GM10248 (cell line): ENCODE measurements at regions not wholly inside any gene's neighbourhood (a gene's known extent, or its start where the extent isn't known, plus 50 kb on each side); places are given as distances from the start of the nearest gene placed in this dataset.

Source experiments
- CTCF ChIA-PET: fragments of 300-600 bp; sonication (Branson Sonifier 250); formaldehyde crosslinking; extraction: SDS; loops from one replicate; lab custom pipeline; 2021; ENCODE audit warnings: antibody characterized with exemption; lab: Yijun Ruan, JAX
- POLR2A ChIA-PET: fragments of 350-650 bp; sonication (Branson Sonifier 250); formaldehyde crosslinking; extraction: SDS; loops from one replicate; lab custom pipeline; 2020; ENCODE audit warnings: antibody characterized with exemption; lab: Yijun Ruan, JAX
- DNase-seq: peaks from one replicate; pipeline ENCODE4 v3.0.0; 2012; ENCODE audit errors: extremely low spot score
- TF ChIP-seq, protein P1 (sequence below): IDR thresholded peaks from 2 replicates; pipeline ENCODE4 v1.5.1; 2012; ENCODE audit warnings: mild to moderate bottlenecking, low read depth; ENCODE audit errors: extremely low read depth, missing control alignments, control extremely low read depth

DNA sequence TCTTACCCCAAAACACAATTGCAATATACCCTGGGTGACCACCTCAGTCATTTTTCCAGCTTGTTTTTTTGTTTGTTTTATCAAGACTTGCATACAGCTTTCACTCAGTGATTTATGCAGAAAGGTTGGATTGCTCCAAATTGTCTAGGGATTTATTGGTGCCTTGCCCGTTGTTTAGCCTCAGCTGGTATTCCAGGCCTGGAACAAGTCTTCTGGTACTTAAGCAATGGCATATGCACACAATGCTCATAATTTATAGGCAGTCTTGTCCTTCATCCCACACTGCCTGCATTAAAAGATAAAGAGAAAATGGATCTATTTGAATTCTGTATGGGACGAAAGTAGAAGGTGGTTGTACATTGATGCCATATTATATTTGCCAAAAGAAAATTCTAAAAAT lies 392.5 kb downstream of the ADAMTS20 start:
- no peak for DNase-seq
- TF ChIP-seq, protein P1, sequence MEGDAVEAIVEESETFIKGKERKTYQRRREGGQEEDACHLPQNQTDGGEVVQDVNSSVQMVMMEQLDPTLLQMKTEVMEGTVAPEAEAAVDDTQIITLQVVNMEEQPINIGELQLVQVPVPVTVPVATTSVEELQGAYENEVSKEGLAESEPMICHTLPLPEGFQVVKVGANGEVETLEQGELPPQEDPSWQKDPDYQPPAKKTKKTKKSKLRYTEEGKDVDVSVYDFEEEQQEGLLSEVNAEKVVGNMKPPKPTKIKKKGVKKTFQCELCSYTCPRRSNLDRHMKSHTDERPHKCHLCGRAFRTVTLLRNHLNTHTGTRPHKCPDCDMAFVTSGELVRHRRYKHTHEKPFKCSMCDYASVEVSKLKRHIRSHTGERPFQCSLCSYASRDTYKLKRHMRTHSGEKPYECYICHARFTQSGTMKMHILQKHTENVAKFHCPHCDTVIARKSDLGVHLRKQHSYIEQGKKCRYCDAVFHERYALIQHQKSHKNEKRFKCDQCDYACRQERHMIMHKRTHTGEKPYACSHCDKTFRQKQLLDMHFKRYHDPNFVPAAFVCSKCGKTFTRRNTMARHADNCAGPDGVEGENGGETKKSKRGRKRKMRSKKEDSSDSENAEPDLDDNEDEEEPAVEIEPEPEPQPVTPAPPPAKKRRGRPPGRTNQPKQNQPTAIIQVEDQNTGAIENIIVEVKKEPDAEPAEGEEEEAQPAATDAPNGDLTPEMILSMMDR, result no peak
- ChIA-PET CTCF (interaction anchor here (1.8 kb wide), 1 partner anchor 11 kb away, joined by 4 read pairs; no protein-coding TSS in a partner anchor), POLR2A (no interaction called here)

DNA sequence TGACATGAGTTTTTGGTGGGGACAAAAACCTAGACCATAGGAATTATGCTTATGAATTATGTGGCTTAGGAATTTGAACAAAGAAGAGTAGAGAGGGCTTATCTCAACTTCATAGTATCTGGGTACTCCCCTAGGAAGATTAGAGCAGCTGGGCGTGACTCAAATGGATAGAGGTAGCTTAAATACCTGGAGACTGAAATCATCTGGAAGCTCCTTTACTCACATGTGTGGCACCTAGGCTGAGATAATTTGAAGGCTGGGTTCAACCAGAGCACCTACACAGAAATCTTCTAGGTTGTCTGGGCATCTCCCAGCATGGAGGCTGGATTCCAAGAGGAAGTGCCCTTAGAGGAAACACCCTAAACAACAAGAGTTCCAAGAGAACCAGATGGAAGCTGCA lies 393.9 kb downstream of the ADAMTS20 start:
- TF ChIP-seq, protein P1, result no peak
- ChIA-PET CTCF (interaction anchor here (1.0 kb wide), 1 partner anchor 59 kb away, joined by 3 read pairs; no protein-coding TSS in a partner anchor), POLR2A (no interaction called here)
- no peak for DNase-seq

DNA sequence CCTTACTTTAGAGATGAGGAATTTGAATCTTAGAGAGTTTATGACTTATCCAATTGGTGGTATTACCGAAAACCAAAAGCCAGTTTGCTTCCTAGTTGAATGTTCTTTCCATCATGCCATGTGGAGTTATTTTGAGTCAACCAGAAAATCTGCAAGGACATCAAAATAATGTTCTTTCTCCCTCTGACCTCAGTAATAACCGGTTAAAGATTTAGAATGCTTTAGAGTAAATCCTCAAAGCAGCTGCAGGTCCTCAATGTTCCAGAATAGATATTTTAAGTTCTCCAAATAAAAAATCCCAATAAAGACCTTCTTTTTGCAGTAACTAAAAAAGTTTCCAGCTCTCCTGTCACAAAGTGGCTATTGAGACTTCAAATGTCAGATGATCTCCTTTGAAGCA lies 396.6 kb downstream of the ADAMTS20 start:
- ChIA-PET CTCF (no interaction called here), POLR2A (no interaction called here)
- no peak for DNase-seq
- TF ChIP-seq, protein P1, result no peak

DNA sequence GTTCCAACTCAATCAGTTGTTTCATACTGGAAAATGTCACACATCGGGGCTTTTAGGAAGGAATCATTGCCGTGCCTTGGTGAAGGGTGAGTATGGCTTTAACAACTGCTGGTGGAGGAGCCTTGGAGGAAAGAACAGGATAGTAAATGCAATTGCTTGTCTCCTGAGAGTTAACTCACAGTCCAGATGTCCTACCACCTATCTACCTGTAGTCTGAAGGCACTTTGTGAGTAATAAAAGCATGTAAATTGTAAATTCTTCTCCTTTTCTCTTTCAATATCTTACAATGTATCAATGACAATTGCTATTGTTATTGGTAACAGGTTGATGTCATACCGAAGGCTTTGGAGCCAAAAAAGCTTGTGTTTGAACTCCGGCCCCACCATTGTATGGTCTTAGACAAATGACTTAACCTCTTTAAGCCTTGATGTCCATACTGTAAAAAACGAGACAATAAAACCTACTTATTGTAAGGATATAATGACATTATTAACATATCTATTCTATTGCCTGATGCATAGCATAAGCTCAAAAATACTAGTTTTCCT lies 397.4 kb downstream of the ADAMTS20 start:
- ChIA-PET CTCF (no interaction called here), POLR2A (no interaction called here)

DNA sequence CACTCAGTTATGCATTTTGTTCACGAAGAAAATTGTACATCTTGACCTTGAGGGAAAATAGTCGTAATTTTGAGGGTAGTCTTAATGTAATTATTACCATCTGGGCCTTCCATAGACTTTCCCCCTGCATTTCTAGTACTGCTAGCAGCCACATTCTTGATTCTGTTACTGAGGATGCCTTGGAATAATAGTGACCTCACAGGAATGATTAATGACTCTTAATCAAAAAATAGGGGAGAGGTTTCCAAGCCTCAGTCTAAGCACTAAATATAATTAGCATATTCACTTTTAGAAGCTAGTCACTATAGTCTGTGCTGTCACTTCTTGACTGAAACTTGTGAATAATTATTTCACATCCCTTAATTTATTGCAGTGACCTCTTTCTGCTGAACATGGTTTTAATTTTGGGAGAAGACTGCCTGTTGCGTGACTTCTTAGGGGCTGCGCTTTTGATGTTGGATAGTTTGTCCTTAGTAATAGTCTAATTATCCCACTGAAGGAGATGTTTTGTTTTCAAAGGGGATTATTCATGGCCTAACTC lies 400.5 kb downstream of the ADAMTS20 start:
- POLR2A ChIA-PET, result no interaction called here
- CTCF ChIA-PET, result interaction anchor here (1.0 to 2.1 kb wide), 3 partner anchors 8 to 22 kb away, joined by 3 to 4 read pairs (median 3); no protein-coding TSS in a partner anchor
- DNase-seq, result no peak
- TF ChIP-seq, protein P1, result no peak

More for the DNA sequence above, 397.4 kb downstream of the ADAMTS20 start:
- TF ChIP-seq, protein P1, result no peak
- DNase-seq, result no peak

DNA sequence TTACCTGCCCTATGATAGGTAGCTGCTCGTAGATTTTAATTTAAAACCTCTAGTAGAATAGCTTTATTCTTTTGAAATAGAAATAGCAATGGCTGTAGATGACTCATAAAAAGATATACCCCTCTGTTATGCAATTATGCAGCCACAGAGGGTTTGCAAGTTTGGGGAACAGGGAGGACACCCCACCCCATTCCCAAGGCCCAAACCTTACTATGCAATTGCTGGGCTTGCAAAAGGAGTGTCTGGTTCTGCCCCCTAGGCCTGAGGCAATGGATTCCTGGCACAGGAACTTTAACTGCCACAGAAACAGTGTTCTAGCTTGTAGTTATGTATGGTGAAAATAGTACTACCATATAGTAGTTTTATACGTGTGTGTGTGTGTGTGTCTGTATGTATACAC lies 403.3 kb downstream of the ADAMTS20 start:
- TF ChIP-seq, protein P1, result no peak
- CTCF ChIA-PET, result interaction anchor here (1.3 kb wide), 1 partner anchor 12 kb away, joined by 4 read pairs; no protein-coding TSS in a partner anchor
- DNase-seq, result no peak
- POLR2A ChIA-PET, result no interaction called here
